Adrenal gland (tissue), 5 donors: ENCODE measurements at regions not wholly inside any gene's neighbourhood (a gene's known extent, or its start where the extent isn't known, plus 50 kb on each side); places are given as distances from the start of the nearest gene placed in this dataset.

Experiments used
- POLR2A ChIP-seq, 2 donors: fragments of 450-650 bp; IDR thresholded peaks; one replicate each; pipeline ENCODE4 v1.6.1; 2017; ENCODE audit warnings: antibody characterized with exemption in 2 of 2, mild to moderate bottlenecking in 2 of 2, moderate library complexity in 1 of 2
- TF ChIP-seq, protein P1 (sequence below), 6 experiments: fragments of 450-650 bp in 4 of 6; fragments of 200-600 bp in 2 of 6; sonication (generic) in 1 of 6; IDR thresholded peaks; 1 replicate in 5 of 6; 2 replicates in 1 of 6; pipeline versions ENCODE4 v1.5.1 to v1.8.0; 2016 to 2021; ENCODE audit warnings: antibody characterized with exemption in 6 of 6, mild to moderate bottlenecking in 2 of 6, moderate library complexity in 1 of 6
- donor health status: DM: no; HTN: no; CAD: no.

DNA sequence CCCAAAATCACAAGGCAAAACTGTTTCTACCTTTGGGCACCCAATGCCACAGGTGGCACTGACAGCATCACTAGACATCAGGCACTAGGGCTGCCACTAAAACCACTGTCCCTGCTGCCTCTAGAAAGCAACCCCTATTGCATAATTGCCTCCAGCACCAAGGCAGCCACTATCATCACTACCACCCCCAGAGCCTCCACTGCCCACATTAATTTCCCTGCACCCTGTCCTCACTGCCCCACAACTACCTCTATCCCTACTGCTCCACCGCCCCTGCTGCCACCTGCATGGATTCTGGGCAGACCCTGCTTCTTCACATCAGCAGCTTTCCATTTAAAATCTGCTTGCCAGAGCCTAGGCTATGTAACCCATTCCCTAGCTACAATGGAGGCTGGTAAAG, 68.6 kb upstream of the CACHD1 start:
- TF ChIP-seq, protein P1, sequence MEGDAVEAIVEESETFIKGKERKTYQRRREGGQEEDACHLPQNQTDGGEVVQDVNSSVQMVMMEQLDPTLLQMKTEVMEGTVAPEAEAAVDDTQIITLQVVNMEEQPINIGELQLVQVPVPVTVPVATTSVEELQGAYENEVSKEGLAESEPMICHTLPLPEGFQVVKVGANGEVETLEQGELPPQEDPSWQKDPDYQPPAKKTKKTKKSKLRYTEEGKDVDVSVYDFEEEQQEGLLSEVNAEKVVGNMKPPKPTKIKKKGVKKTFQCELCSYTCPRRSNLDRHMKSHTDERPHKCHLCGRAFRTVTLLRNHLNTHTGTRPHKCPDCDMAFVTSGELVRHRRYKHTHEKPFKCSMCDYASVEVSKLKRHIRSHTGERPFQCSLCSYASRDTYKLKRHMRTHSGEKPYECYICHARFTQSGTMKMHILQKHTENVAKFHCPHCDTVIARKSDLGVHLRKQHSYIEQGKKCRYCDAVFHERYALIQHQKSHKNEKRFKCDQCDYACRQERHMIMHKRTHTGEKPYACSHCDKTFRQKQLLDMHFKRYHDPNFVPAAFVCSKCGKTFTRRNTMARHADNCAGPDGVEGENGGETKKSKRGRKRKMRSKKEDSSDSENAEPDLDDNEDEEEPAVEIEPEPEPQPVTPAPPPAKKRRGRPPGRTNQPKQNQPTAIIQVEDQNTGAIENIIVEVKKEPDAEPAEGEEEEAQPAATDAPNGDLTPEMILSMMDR (IDR thresholded peaks at IDR 0.05): no peak
- no peak for TF ChIP-seq POLR2A (IDR thresholded peaks at IDR 0.05)
